ENCODE measurements at regions not wholly inside any gene's neighbourhood (a gene's known extent, or its start where the extent isn't known, plus 50 kb on each side); places are given as distances from the start of the nearest gene placed in this dataset.

DNA sequence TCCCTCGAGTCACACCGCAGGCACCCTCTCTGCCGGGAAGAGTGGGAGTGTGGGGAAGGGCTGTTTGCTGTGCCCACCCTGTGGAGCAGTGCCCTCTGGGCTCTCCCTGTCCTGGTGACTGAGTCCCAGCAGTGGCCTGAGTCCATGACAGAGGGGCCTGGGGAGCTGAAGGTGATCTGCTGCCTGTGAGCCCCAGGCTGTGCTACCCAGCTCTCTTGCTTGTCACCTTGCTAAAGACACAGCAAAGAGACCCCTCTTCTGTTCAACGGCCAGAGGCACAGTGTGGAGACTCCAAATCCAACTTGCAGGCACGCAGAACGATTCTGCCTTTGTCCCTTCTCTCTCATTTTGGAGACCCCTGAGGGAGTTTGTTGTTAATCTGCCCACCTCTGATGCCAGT, 232.6 kb downstream of the OPA1 start:
- DNase-seq (ENCODE audit: extremely low read depth, low read depth) = no peak

DNA sequence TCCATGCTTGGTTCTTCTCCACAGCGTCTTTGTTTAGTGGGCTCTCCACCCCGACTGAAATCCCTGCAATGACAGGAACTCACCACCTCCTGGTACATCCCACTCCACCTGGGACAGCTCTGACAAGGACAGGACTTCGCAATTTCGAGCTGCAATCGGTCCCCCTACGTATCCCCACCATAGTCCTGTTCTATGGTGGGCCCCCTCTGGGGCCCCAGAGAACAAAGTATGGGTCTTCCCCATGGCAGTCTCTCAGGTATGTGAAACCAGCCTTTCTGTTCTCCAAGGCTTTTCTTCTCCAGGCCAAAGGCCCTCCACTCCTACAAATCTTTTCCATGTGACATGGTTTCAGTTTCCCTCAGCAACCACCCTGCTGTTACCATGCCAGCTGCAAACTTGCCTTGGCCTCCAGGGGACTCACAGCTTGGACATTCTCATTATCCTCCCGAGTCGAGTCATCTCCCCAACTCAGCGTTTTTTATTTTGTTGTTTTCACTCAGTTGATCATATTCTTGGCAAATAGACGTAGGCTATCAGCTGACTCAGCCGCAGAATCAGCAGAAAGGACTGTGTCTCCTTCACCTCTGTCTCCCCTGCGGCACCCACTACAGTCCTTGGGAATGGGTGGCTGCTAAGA, 233.3 kb downstream of the OPA1 start:
- no peak for DNase-seq (ENCODE audit: extremely low read depth, low read depth)

DNA sequence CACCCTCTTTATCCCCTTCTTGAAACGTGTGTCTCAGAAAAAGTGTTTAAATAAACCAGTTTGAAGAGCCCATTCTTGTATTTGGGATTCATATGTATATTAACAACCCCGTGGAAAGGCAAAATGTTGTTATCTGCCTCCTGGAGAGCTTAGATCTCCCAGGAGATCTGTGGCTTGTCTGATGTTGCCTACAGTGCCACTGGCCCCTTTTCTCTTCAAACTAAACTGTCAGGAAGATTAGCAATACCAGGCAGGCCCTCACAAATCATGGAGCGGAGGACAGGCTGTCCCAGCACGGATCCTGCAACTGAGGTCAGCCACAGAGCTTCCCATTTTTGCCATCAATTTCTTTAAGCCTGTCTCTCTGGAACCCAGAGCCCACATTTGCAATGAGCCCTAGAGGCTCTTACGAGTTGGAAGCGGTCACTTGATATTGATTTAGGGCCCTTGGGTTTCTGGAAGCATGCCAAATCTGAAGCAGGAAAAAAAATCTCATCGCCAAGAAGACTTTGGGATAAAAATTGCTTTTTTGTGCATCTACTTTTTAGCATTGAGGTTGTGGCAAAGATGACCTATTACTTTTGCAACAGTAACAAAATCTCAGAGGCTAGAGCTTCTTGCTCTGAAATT, 234.1 kb downstream of the OPA1 start:
- no peak for DNase-seq (ENCODE audit: extremely low read depth, low read depth)

DNA sequence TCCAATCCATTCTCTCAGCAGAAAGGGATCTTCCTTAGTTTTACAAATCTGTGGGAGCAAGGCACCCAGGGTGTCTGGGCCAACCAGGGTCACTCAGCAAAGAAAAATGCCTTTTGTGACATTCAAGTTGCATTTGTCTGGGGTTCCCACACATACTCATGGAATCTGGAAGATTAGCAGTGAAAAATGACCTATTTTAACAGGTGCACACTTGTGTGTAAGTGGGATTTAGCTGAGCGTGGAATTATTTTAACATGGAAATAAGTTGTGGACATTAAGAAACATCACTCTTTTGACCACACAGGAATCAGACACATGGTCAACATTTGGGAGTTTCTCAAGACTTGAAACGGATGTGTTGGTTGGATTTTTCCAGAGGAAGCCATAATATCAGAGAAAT, 234.9 kb downstream of the OPA1 start:
- DNase-seq (ENCODE audit: extremely low read depth, low read depth) = no peak

DNA sequence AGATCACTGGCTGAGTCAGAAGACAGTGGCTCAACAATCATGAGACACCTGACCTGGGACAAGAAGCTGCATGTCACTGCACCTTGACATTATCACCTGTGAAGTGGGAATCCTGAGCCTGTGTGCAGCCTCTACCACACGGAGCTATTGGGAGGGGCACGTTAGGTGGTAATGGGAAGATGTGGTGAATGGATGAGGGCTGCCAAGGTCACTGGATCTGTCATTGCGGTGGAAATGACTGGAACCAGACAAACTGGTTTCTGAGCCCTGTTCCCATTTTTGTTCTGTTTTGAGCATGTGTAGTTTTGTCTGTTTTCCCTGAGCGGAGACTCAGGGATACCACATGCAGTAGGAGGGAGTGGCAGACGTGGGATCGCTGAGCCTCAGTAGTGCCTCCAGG, 235.5 kb downstream of the OPA1 start:
- no peak for DNase-seq (ENCODE audit: extremely low read depth, low read depth)

DNA sequence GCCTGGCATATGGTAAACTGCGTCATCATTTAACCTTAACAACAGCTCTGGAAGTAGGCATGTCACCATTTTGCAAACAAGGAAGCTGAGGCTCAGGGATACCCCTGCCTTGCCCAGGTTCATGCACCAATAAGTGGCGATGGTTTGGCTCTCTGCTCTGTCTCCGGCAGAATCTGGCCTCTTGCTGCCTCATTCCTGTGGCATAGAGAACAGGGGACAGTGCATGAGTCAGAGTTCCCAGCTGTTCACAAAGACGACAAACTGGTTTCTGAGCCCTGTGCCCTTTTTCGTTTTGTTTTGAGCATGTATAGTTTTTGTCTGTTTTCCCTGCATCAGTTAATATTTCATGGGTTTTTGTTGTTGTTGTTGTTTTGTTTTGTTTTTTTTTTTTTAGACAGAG, 236.8 kb downstream of the OPA1 start:
- DNase-seq (ENCODE audit: extremely low read depth, low read depth) = no peak

DNA sequence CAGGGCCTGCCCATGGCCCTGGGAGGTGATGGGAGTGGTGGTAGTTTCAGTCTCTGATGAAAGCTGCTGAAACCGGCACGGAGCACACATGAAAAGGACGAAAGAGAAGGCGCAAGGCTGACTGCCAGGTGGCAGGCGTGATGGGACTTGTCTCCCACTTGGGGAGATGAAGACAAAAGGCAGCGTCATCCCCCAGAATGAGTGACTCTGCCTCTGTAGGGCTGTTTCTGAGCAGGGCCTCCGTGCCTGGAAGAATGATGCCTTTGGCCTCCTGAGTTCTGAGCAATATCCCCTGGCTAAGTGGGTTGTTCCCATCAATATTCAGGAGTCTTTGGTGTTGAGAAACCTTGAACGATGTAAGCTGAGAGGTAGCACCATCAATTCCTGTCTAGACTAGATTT, 237.8 kb downstream of the OPA1 start:
- DNase-seq (ENCODE audit: extremely low read depth, low read depth) = no peak

DNA sequence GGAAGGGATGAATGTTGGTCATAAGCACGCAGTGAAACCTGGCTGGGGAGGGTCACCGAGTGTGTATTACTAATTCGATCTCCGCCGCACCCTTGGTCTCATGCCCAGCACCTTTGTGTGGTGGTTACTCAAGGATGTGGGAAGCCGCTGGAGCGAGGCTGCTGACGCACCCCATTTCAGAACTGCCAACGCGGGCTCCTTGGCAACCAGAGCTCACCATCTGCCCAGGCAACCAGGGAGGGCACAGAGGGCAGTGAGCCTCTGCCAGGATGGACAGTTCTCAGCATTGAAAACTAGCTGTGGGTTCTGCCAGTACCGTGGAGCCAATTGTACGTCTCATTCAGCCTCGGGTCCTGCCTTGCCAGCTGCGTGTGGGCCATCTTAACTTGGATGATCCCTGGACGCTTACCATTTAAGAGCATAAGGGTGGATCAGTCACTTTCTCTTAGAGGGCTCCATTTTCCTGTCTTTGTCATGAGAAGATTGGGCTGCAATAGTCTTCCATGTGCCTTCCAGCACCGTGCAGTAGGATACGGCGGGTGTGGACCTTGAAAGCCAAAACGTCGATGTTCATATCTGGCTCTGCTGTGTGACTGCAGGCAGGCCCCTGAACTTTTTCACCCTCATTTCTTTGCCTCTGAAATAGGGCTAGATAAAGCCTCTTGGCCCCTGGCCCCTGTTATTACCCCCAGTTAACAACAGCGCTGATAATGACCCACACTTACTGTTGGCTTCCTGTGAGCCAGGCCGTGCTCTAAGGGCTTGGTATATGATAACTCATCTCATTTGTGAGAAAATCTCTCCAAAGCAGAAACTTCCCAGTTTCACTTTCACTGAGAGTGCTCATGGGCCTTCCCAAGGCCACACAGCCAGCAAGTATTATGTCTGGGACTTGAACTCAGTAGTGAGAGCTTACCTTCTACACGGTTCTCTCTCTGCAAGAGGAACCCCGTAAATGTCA, 238.8 kb downstream of the OPA1 start:
- DNase-seq (ENCODE audit: extremely low read depth, low read depth) = no peak

DNA sequence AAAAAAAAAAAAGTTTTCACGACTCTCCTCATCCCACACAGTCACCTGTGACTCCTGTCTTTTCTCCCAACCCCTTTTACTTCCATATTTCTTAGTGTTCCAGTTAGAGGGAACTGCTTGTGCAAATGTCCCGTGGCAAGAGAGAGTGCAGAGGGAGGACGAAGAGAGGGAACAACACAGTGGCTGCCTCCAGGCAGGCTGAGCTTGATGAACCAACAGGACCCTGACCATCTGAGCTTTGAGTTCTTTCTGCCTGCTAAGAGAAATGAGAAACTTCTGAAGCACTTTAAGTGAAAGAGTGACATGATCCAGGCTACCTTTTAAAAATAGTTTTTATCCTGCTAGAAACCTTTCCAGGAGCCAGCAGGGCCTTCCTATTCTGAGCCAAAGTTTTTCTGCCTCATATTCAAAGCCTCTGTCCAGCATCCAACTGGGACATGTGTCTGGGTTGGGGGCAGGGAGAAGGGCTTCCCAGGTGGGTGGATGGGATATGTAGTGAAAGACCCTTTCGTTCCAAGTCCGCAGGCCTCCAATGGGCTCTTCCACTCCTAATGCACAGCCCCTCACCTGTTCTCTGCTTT, 239.9 kb downstream of the OPA1 start:
- DNase-seq (ENCODE audit: extremely low read depth, low read depth) = no peak

DNA sequence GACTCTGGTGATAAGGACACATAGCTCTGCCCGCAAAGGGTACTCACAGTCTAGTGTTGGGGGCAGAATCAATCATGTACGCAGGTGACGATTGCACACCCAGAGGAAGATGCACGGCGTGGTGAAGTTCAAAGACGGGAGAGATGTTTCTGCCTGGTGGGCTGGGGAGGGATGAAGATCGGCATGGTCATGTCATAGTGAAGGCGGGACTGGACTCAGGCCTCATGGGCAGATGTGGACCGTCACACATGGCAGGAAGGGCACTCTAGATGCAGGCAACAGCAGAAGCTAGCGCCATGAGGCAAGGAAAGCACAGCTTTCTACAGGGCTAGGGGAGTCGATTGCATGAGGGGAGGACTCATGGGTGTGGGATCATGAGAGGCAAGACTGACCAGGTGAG, 240.6 kb downstream of the OPA1 start:
- DNase-seq (ENCODE audit: extremely low read depth, low read depth) = no peak

DNA sequence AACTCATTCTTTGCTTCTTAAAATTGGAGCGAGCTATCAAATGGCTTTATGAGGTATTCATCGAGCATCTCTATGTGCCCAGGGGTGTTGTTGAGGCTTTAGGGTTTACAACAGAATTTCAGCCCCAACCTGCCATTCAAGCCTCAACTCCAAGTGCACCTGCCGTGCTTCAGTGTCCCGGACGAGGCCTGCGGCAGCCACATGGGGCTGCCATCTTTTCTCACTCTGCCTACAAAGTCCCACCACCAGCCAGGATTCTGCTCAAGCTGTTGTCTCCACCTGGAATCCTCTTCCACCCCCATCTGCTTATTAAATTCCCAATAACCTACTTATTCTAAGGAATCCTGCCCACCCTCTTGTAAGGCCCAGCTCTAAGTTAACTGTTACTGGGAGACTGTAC, 242.4 kb downstream of the OPA1 start:
- DNase-seq (ENCODE audit: extremely low read depth, low read depth) = no peak

DNA sequence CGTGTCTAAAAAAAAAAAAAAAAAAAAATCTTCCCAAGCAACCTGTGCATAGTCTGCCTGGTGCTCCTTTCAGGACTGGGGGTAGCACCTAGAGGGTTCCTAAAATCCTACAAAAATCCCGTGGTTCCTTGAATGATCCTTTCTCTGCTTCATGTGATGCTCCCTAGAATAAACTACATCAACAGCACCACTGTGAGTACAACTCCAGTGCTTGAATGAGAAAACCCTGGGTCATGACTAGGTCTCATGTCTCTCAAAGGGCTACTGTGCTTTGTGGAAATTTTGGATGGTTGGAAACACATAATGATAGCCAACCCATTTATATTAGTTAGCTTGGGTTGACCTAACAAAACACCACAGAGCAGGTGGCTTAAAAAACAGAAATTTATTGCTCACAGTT, 243.5 kb downstream of the OPA1 start:
- DNase-seq (ENCODE audit: extremely low read depth, low read depth) = no peak

DNA sequence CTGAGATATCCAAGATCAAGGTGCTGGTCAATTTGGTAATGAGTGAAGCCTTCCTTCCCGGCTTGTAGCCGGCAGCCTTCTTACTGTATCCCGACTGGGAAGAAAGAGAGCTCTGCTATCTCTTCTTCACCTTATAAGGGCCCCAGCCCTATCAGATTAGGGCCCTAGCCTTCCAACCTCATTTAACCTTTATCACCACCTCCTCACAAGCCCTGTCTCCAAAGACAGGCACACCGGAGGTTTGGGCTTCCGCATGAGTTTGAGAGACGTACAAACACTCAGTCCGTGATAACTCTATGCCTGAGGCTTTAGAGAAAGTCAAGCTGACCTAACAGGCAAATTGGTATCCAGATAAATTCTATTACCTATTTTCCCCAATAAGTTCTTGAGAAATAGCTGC, 243.9 kb downstream of the OPA1 start:
- no peak for DNase-seq (ENCODE audit: extremely low read depth, low read depth)

DNA sequence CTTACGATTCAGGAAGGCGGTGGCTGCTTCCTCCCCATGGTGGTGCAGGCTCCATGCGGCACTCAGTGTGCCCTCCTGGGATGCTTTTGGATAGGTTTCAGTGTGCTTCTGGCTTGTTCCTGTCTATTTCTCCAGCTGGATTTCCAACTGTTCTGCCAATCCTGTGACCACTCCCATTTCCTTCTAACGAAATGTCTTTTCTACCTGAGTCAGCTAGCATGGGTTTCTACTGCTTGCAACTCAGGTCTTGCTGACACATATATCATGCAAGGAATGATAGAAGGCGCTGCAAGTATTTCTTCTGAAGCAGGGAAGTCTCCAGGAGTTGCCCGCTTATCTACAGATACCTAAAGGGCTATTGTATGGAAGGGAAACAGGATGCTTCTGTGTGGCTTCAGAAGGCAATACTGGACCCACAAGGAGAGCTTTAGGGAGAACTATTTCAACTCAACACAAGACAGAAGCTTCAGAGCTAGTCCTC, 244.4 kb downstream of the OPA1 start:
- DNase-seq (ENCODE audit: extremely low read depth, low read depth) = no peak

DNA sequence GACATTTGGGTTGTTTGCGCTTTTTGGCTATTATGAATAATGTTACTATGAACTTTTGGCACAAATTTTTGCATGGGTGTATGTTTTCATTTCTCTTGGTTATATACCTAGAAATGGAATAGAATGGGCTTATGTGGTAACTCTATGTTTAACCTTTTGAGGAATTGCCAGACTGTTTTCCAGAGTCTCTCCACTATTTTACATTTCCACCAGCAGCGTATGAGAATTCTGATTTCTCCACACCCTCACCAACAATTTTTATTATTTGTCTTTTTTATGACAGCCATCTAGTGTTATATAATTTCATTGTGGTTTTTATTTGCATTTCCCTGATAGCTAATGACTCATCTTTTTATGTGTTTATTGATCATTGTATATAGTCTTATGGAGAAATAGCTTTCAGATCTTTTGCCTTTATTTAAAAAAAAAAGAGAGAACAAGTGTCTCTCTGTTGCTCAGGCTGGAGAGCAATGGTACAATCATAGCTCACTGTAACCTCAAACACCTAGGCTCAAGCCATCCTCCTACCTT, 247.2 kb downstream of the OPA1 start:
- DNase-seq (ENCODE audit: extremely low read depth, low read depth) = no peak

DNA sequence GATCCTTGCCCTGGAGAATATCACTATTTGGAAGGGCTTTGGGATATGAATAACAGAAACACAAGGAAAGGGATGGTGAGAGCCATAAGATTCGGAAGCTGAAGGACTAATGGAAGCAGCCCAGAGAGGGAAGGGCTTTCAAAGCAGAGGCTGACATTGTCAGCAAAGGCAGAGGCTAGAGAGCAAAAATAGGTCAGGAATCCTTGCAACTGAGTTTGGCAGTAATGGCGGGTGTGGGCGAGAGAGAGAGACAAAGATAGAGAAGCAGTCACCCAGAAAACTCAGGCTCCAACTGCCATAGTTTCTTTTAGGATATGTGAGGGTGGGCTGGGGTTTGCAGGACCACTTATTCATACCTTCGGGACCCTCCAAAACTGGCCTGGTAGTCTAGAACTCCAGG, 248.6 kb downstream of the OPA1 start:
- no peak for DNase-seq (ENCODE audit: extremely low read depth, low read depth)

DNA sequence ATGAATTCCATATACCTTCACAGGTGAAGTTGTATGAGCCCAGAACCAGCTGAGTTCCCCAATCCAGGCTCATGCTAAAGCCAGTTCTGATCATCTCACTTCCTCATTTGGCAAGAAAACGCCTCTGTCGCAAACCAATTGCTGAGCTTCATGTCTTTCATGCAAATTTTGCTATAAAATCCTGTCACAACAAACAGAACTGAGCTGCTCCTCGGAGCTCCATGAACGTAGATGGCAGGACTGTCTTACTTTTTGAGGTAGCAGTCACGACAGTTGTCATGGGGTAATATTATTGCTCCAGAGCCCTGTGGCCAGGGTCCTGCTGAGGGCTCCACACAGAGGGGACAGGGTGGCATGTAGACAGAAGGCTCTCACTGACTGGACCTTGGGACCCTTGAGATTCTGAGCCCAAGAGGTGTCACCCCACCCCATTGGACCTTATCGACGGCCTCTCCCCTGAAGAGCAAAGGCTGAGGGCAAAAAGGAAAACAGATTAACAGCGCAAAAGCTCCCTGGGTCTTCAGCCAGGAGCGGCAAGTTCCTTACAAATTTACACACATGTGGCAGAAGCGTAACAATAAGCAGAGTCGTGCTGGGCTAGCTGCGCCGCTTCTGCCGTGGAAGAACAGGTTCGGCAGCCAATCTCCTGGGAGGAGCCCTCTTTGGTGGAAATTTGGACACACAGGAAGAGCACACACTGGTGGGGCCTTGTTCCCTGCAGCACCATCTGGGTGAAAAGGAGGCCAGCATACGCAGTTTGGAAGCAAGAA, 249.2 kb downstream of the OPA1 start:
- DNase-seq (ENCODE audit: extremely low read depth, low read depth) = no peak

DNA sequence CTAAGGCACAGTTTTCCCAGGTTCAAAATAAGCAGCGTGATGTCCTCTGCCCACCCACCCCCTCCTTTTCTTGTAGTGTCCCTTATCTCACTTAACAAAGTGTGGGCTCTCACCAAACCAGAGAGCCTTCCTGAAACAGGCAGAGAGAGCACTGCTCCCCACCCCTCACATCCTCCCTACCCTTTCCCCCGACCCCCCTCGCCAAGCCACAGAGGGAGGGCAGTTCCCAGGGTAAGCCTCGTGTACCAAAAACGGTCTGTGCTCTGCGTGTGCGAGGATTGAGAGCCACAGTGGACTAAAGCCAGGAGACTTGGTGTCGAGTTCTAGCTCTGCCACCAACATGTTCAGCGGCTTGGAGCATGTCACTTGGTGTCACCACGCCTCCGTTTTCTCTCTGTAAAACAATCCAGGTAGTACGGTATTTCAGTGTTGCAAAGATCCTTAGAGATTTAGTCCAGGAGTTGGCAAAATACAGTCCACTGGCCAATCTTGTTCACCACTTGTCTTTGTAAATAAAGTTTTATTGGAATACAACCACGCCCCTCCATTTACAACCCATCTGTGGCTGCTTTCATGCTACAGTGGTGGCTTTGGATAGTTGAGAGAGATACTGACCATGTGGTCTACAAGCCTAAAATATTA, 249.9 kb downstream of the OPA1 start:
- DNase-seq (ENCODE audit: extremely low read depth, low read depth) = no peak

DNA sequence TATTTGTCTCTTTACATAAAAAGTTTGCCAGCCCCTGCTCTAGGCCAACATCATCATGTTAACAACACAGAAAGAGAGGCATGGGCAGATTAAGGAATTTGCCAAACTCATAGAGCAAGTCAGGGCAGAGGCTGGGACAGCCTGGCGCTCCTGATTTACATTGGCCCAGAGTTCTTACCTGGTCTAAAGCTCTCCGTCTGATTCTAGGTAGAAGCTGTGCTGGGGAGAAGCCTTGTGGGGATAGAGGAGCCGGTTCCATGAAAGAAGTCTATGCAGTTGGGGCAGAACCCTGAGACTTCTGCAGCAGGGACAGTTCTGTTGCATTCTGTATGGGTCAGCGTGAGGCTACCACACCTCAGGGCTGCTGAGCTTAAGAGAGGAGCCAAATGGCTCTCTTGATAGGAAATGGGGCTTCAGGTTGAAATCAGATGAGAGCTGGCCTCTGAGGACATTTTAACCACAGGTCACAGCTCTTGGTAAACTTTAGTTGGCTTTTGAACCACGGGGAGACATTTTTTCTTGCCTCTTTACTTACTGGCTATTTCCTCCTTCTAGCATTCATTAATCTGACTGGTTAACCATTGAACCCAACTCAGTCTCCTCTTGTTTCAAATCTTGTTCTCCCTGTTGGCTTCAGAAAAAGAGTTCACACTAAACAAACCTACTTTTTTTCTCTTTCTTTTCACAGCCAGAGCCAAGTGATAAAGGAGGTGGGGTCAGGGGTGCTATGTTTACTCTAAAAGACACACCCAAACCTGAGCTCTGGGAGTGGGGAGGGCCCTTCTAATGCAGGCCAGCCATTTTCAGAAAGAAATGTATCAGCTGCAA, 250.7 kb downstream of the OPA1 start:
- no peak for DNase-seq (ENCODE audit: extremely low read depth, low read depth)
